ENCODE measurements at regions not wholly inside any gene's neighbourhood (a gene's known extent, or its start where the extent isn't known, plus 50 kb on each side); places are given as distances from the start of the nearest gene placed in this dataset.

- H3K36me3 Mint-ChIP-seq (ENCODE audit: insufficient read depth), result no peaks in the 10 kb centered on the region
- no peak for TF ChIP-seq CTCF (IDR thresholded peaks at IDR 0.05; ENCODE audit: unreplicated experiment)
- no peak for DNase-seq (ENCODE audit: low spot score, unreplicated experiment)
- H3K27ac Mint-ChIP-seq, result no peak overlapping the region
- peaks cover 69% of the 10 kb centered on the region for H3K27me3 Mint-ChIP-seq
- H3K9me3 Mint-ChIP-seq (ENCODE audit: low read depth), result no peaks in the 10 kb centered on the region
- no peak overlapping the region for H3K4me3 Mint-ChIP-seq (ENCODE audit: low read depth)
- H3K4me1 Mint-ChIP-seq (ENCODE audit: low read depth), result peaks cover 3% of the 10 kb centered on the region
These were observed 64.8 kb downstream of the SOX1 start for GRCh38 chr13:112131713-112132113.

- Mint-ChIP-seq H3K27ac (no peak overlapping the region), H3K27me3 (peaks cover 71% of the 10 kb centered on the region), H3K4me3 (ENCODE audit: low read depth) (no peak overlapping the region), H3K4me1 (ENCODE audit: low read depth) (peaks cover 3% of the 10 kb centered on the region), H3K36me3 (ENCODE audit: insufficient read depth) (no peaks in the 10 kb centered on the region), H3K9me3 (ENCODE audit: low read depth) (no peaks in the 10 kb centered on the region)
- no peak for TF ChIP-seq CTCF (IDR thresholded peaks at IDR 0.05; ENCODE audit: unreplicated experiment)
- no peak for DNase-seq (ENCODE audit: low spot score, unreplicated experiment)
These were observed 65.2 kb downstream of the SOX1 start for GRCh38 chr13:112132142-112132541.

GRCh38 chr13:112132619-112133018, 65.7 kb downstream of the SOX1 start:
- Mint-ChIP-seq H3K4me3 (ENCODE audit: low read depth) (no peak overlapping the region), H3K9me3 (ENCODE audit: low read depth) (no peaks in the 10 kb centered on the region), H3K36me3 (ENCODE audit: insufficient read depth) (no peaks in the 10 kb centered on the region), H3K4me1 (ENCODE audit: low read depth) (peaks cover 3% of the 10 kb centered on the region), H3K27ac (no peak overlapping the region), H3K27me3 (peaks cover 69% of the 10 kb centered on the region)
- DNase-seq (ENCODE audit: low spot score, unreplicated experiment), result no peak
- no peak for TF ChIP-seq CTCF (IDR thresholded peaks at IDR 0.05; ENCODE audit: unreplicated experiment)

GRCh38 chr13:112133499-112134390, 66.8 kb downstream of the SOX1 start:
- Mint-ChIP-seq H3K9me3 (ENCODE audit: low read depth) (no peaks in the 10 kb centered on the region), H3K27me3 (peaks cover 65% of the 10 kb centered on the region), H3K4me3 (ENCODE audit: low read depth) (no peak overlapping the region), H3K36me3 (ENCODE audit: insufficient read depth) (no peaks in the 10 kb centered on the region), H3K4me1 (ENCODE audit: low read depth) (peaks cover 3% of the 10 kb centered on the region), H3K27ac (no peak overlapping the region)
- TF ChIP-seq CTCF (IDR thresholded peaks at IDR 0.05; ENCODE audit: unreplicated experiment), result no peak
- DNase-seq (ENCODE audit: low spot score, unreplicated experiment), result no peak

GRCh38 chr13:112134391-112135075, 67.6 kb downstream of the SOX1 start:
- Mint-ChIP-seq H3K4me1 (ENCODE audit: low read depth) (peaks cover 3% of the 10 kb centered on the region), H3K36me3 (ENCODE audit: insufficient read depth) (no peaks in the 10 kb centered on the region), H3K9me3 (ENCODE audit: low read depth) (no peaks in the 10 kb centered on the region), H3K27me3 (peaks cover 63% of the 10 kb centered on the region), H3K27ac (no peak overlapping the region), H3K4me3 (ENCODE audit: low read depth) (no peak overlapping the region)
- no peak for TF ChIP-seq CTCF (IDR thresholded peaks at IDR 0.05; ENCODE audit: unreplicated experiment)
- no peak for DNase-seq (ENCODE audit: low spot score, unreplicated experiment)
